ENCODE measurements at regions not wholly inside any gene's neighbourhood (a gene's known extent, or its start where the extent isn't known, plus 50 kb on each side); places are given as distances from the start of the nearest gene placed in this dataset.

DNA sequence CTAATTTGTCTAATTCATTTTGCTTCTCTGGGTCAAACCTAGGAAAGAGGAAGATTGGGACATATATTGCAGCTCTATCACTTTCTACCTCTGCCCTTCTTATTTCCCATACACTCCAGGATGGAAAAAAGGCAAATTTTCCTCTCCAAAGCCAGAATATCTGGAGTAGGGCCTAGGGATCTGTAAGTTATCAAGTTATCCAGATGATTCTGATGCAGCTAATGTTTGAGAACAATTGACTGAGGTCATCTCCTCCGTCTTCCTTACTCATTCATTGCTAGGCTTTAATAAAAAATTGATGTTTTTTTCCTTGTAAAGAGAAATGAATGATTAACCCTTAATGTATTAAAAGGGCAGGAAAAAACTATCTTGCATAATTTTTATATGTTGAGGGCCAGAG lies 211.9 kb upstream of the GLI3 start:
- no peak overlapping the region for H3K9ac ChIP-seq (ENCODE audit: low read depth in 1 of 2, low read length in 2 of 2)

DNA sequence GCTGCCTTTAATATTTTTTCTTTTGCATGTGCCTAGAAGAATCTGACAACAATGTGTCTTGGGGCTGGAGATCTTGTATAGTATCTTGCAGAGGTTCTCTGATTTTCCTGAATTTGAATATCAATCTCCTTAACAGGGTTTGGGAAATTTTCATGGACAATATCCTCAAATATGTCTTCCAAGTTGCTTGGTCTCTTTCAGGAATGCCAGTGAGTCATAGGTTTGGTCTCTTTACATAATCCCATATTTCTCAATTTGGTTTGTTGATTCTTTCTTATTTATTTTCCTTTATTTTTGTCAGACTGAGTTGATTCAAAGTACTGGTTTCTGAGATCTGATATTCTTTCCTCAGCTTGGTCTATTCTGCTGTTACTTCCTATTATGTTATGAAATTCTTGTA lies 208.7 kb upstream of the GLI3 start:
- Histone ChIP-seq H3K27me3 (ENCODE audit: control insufficient read depth in 2 of 2, insufficient read depth in 2 of 2, low read length in 2 of 2) (no peaks in the 10 kb centered on the region), H3K4me3 (ENCODE audit: low read length in 2 of 2) (no peak overlapping the region), H3K4me1 (ENCODE audit: control insufficient read depth in 2 of 2, insufficient read depth in 2 of 2, low read length in 2 of 2) (no peaks in the 10 kb centered on the region), H3K9ac (ENCODE audit: low read depth in 1 of 2, low read length in 2 of 2) (no peak overlapping the region), H3K36me3 (ENCODE audit: control insufficient read depth in 2 of 2, insufficient read depth in 2 of 2, low read length in 2 of 2) (no peaks in the 10 kb centered on the region), H3K27ac (ENCODE audit: low read depth in 2 of 2, low read length in 2 of 2) (no peak overlapping the region), H3K9me3 (ENCODE audit: control insufficient read depth in 2 of 2, low read length in 2 of 2) (no peaks in the 10 kb centered on the region)

More for the DNA sequence above, 211.9 kb upstream of the GLI3 start:
- Histone ChIP-seq H3K4me3 (ENCODE audit: low read length in 2 of 2) (no peak overlapping the region), H3K4me1 (ENCODE audit: control insufficient read depth in 2 of 2, insufficient read depth in 2 of 2, low read length in 2 of 2) (peaks cover 0 to 7% of the 10 kb centered on the region in 2 donors), H3K27me3 (ENCODE audit: control insufficient read depth in 2 of 2, insufficient read depth in 2 of 2, low read length in 2 of 2) (no peaks in the 10 kb centered on the region), H3K27ac (ENCODE audit: low read depth in 2 of 2, low read length in 2 of 2) (no peak overlapping the region), H3K9me3 (ENCODE audit: control insufficient read depth in 2 of 2, low read length in 2 of 2) (no peaks in the 10 kb centered on the region), H3K36me3 (ENCODE audit: control insufficient read depth in 2 of 2, insufficient read depth in 2 of 2, low read length in 2 of 2) (no peaks in the 10 kb centered on the region)

DNA sequence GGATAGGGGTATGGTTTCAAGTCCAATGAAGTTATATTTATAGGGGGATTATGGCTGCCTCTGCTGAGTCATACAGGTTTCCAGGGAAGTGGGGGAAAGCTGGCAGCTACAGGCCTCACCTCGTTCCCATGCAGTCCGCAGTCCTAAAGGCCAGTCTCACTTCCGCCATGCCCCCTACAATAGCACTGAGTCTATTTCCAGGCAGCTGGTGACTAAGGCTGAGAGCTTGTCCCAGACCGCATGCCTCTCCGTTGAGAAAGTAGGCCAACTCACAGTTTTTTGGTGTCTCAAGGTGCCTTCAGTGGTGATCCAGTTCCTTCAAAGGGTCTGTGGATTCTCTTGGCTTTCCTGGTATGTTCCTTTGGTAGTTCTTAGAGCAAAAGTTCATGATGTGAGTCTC lies 203.9 kb upstream of the GLI3 start:
- Histone ChIP-seq H3K36me3 (ENCODE audit: control insufficient read depth in 2 of 2, insufficient read depth in 2 of 2, low read length in 2 of 2) (no peaks in the 10 kb centered on the region), H3K27me3 (ENCODE audit: control insufficient read depth in 2 of 2, insufficient read depth in 2 of 2, low read length in 2 of 2) (no peaks in the 10 kb centered on the region), H3K4me1 (ENCODE audit: control insufficient read depth in 2 of 2, insufficient read depth in 2 of 2, low read length in 2 of 2) (no peaks in the 10 kb centered on the region), H3K9me3 (ENCODE audit: control insufficient read depth in 2 of 2, low read length in 2 of 2) (no peaks in the 10 kb centered on the region), H3K27ac (ENCODE audit: low read depth in 2 of 2, low read length in 2 of 2) (no peak overlapping the region), H3K9ac (ENCODE audit: low read depth in 1 of 2, low read length in 2 of 2) (no peak overlapping the region), H3K4me3 (ENCODE audit: low read length in 2 of 2) (no peak overlapping the region)

DNA sequence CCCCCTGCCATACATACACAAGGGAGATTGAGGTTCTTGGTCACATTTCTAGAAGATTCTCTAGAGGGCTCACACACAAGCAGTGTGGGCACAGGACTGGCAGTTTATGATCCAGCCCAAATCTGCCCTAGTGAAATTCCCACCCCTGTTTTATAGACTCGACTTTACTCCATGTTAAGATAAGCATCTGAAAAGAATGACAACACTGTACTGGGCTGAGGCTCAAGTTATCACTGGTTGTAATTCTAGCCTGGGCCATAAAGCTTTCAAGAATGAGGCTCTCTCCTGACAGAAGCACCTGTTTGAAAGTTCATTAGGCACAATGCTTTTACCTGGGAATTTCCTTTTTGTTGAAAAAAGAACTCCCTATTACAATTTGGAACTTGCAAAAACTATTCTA lies 195.6 kb upstream of the GLI3 start:
- Histone ChIP-seq H3K4me1 (ENCODE audit: control insufficient read depth in 2 of 2, insufficient read depth in 2 of 2, low read length in 2 of 2) (peaks cover 0 to 5% of the 10 kb centered on the region in 2 donors), H3K36me3 (ENCODE audit: control insufficient read depth in 2 of 2, insufficient read depth in 2 of 2, low read length in 2 of 2) (no peaks in the 10 kb centered on the region), H3K9me3 (ENCODE audit: control insufficient read depth in 2 of 2, low read length in 2 of 2) (no peaks in the 10 kb centered on the region), H3K27me3 (ENCODE audit: control insufficient read depth in 2 of 2, insufficient read depth in 2 of 2, low read length in 2 of 2) (no peaks in the 10 kb centered on the region), H3K27ac (ENCODE audit: low read depth in 2 of 2, low read length in 2 of 2) (no peak overlapping the region), H3K4me3 (ENCODE audit: low read length in 2 of 2) (no peak overlapping the region), H3K9ac (ENCODE audit: low read depth in 1 of 2, low read length in 2 of 2) (no peak overlapping the region)

DNA sequence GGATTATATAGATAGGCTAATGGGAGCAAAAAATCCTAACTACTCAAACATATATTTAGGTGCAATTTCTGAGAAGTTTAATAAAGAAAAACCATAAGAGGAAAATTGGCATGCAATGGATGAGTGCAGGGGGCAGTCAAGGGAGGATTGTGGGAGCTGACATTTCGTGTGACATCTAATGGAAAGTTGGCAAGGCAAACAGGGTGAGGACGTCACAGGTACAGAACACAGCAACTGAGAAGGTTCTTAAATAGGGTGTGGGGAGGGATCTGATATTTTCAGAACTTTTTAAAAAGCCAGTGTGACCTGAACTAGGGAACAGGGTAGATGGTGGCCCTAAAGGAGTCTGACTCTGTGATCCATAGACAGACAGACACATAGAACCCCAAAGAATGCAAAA lies 194.9 kb upstream of the GLI3 start:
- Histone ChIP-seq H3K4me3 (ENCODE audit: low read length in 2 of 2) (no peak overlapping the region), H3K27ac (ENCODE audit: low read depth in 2 of 2, low read length in 2 of 2) (no peak overlapping the region), H3K9me3 (ENCODE audit: control insufficient read depth in 2 of 2, low read length in 2 of 2) (no peaks in the 10 kb centered on the region), H3K9ac (ENCODE audit: low read depth in 1 of 2, low read length in 2 of 2) (no peak overlapping the region), H3K4me1 (ENCODE audit: control insufficient read depth in 2 of 2, insufficient read depth in 2 of 2, low read length in 2 of 2) (peaks cover 0 to 5% of the 10 kb centered on the region in 2 donors), H3K27me3 (ENCODE audit: control insufficient read depth in 2 of 2, insufficient read depth in 2 of 2, low read length in 2 of 2) (no peaks in the 10 kb centered on the region), H3K36me3 (ENCODE audit: control insufficient read depth in 2 of 2, insufficient read depth in 2 of 2, low read length in 2 of 2) (no peaks in the 10 kb centered on the region)

DNA sequence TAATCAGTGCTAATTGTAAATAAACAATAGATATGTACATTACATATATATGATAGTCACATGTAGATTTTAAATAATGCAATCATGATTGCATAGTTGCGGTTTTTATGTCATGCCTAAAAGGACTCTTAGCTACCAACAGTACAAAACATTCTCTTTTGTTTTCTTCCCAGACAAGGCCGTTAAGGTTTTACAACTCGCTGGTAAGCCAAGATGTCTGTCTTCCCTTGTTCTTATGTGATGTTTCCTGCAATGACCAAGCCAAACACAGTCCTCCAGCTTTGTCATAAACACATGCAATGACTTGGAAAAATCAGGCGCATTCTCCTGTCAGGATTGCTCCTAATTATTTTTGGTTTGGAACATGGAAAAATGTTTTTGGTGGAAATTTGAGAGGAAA lies 192.3 kb upstream of the GLI3 start:
- H3K36me3 ChIP-seq (ENCODE audit: control insufficient read depth in 2 of 2, insufficient read depth in 2 of 2, low read length in 2 of 2), result no peaks in the 10 kb centered on the region
- no peak overlapping the region for H3K4me3 ChIP-seq (ENCODE audit: low read length in 2 of 2)
- no peaks in the 10 kb centered on the region for H3K27me3 ChIP-seq (ENCODE audit: control insufficient read depth in 2 of 2, insufficient read depth in 2 of 2, low read length in 2 of 2)
- peaks cover 0 to 5% of the 10 kb centered on the region in 2 donors for H3K4me1 ChIP-seq (ENCODE audit: control insufficient read depth in 2 of 2, insufficient read depth in 2 of 2, low read length in 2 of 2)
- H3K27ac ChIP-seq (ENCODE audit: low read depth in 2 of 2, low read length in 2 of 2), result no peak overlapping the region
- no peak overlapping the region for H3K9ac ChIP-seq (ENCODE audit: low read depth in 1 of 2, low read length in 2 of 2)
- no peaks in the 10 kb centered on the region for H3K9me3 ChIP-seq (ENCODE audit: control insufficient read depth in 2 of 2, low read length in 2 of 2)

DNA sequence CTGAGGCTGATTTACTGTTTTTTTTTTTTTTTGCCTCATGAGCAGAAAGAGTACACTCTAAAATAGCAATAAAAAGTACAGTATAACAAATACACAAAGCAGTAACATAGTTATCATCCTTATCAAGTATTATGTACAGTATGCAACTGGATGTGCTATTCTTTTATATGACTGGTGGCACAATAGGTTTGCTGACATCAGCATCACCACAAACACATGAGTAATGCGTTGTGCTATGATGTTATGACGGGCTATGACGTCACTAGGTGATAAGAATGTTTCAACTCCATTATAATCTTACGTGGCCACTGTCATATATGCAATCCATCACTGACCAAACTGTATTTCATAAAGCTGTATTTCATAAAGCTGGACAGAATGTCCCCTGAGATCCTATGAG lies 189.2 kb upstream of the GLI3 start:
- Histone ChIP-seq H3K4me3 (ENCODE audit: low read length in 2 of 2) (no peak overlapping the region), H3K36me3 (ENCODE audit: control insufficient read depth in 2 of 2, insufficient read depth in 2 of 2, low read length in 2 of 2) (no peaks in the 10 kb centered on the region), H3K9ac (ENCODE audit: low read depth in 1 of 2, low read length in 2 of 2) (no peak overlapping the region), H3K27ac (ENCODE audit: low read depth in 2 of 2, low read length in 2 of 2) (no peak overlapping the region), H3K27me3 (ENCODE audit: control insufficient read depth in 2 of 2, insufficient read depth in 2 of 2, low read length in 2 of 2) (no peaks in the 10 kb centered on the region), H3K4me1 (ENCODE audit: control insufficient read depth in 2 of 2, insufficient read depth in 2 of 2, low read length in 2 of 2) (no peaks in the 10 kb centered on the region), H3K9me3 (ENCODE audit: control insufficient read depth in 2 of 2, low read length in 2 of 2) (no peaks in the 10 kb centered on the region)

DNA sequence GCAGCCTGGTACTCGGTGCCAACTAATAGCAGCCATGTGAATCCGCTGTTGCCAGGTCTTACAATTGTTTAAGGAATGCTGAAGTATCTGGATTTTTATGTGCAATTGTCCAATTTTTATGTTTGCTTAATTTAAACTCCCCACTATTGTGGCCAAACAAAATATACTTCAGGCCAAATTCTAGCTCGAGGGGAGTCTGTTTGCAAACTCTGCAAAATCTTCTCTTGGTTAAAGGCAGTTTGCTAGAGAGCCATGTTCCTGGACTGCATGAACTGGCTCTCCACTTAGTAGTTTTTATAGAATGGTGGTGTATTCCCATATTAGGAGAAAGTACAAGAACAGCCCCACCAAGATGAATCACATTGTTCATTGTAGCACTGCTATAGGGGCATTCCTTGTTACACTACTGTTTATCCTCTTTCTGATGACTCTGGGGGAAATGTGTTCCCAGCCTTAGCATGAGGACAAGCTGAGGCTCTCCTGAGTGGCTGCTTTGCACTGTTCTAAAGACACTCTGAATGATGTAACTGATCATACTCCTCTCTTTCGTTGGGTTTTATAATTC lies 178.0 kb upstream of the GLI3 start:
- H3K27ac ChIP-seq (ENCODE audit: low read depth in 2 of 2, low read length in 2 of 2), result no peak overlapping the region
- no peaks in the 10 kb centered on the region for H3K4me1 ChIP-seq (ENCODE audit: control insufficient read depth in 2 of 2, insufficient read depth in 2 of 2, low read length in 2 of 2)
- H3K9me3 ChIP-seq (ENCODE audit: control insufficient read depth in 2 of 2, low read length in 2 of 2), result no peaks in the 10 kb centered on the region
- no peaks in the 10 kb centered on the region for H3K36me3 ChIP-seq (ENCODE audit: control insufficient read depth in 2 of 2, insufficient read depth in 2 of 2, low read length in 2 of 2)
- no peaks in the 10 kb centered on the region for H3K27me3 ChIP-seq (ENCODE audit: control insufficient read depth in 2 of 2, insufficient read depth in 2 of 2, low read length in 2 of 2)
- no peak overlapping the region for H3K9ac ChIP-seq (ENCODE audit: low read depth in 1 of 2, low read length in 2 of 2)
- H3K4me3 ChIP-seq (ENCODE audit: low read length in 2 of 2), result no peak overlapping the region

DNA sequence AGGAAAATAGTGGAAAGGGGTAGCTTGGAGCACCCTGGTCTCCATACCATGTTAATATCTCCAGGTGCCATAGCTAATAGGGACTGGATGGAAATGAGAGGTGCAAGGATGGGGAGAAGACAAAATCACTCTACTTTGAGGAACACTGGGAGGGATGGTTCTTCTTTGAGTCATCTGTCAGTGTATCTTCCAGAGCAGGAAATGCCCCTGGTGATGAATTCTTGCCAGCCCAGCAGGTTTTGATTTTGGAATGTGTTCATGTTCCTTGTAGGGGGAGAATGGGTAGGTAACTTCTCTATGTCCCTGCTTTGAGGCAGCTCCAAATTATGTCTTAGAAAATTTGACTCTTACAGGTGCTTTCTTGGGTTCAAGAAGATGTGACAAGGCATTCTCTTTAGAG lies 177.0 kb upstream of the GLI3 start:
- H3K27me3 ChIP-seq (ENCODE audit: control insufficient read depth in 2 of 2, insufficient read depth in 2 of 2, low read length in 2 of 2), result no peaks in the 10 kb centered on the region
- no peaks in the 10 kb centered on the region for H3K36me3 ChIP-seq (ENCODE audit: control insufficient read depth in 2 of 2, insufficient read depth in 2 of 2, low read length in 2 of 2)
- H3K4me1 ChIP-seq (ENCODE audit: control insufficient read depth in 2 of 2, insufficient read depth in 2 of 2, low read length in 2 of 2), result no peaks in the 10 kb centered on the region
- H3K4me3 ChIP-seq (ENCODE audit: low read length in 2 of 2), result no peak overlapping the region
- no peak overlapping the region for H3K27ac ChIP-seq (ENCODE audit: low read depth in 2 of 2, low read length in 2 of 2)
- no peaks in the 10 kb centered on the region for H3K9me3 ChIP-seq (ENCODE audit: control insufficient read depth in 2 of 2, low read length in 2 of 2)
- H3K9ac ChIP-seq (ENCODE audit: low read depth in 1 of 2, low read length in 2 of 2), result no peak overlapping the region

DNA sequence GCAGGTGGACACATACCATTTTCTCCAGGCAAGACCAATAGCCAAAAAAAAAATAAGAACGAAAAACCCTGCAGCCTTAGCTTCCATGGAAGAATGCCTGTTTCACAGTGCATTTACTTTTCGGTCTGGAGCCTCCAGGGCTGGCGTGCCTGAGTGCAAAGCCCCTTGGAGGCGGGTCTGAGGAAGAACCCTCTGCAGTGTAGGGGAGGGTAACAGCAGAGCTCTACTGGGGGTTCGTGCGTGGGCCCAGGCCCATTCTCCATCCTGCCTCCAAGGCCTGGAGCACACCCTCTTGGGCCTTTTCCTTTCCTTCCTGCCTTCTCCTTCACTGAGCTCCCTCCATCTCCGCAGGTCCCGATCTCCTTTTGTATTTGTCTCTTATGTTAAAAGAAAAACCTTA lies 172.3 kb upstream of the GLI3 start:
- no peak overlapping the region for H3K4me3 ChIP-seq (ENCODE audit: low read length in 2 of 2)
- no peaks in the 10 kb centered on the region for H3K9me3 ChIP-seq (ENCODE audit: control insufficient read depth in 2 of 2, low read length in 2 of 2)
- H3K4me1 ChIP-seq (ENCODE audit: control insufficient read depth in 2 of 2, insufficient read depth in 2 of 2, low read length in 2 of 2), result no peaks in the 10 kb centered on the region
- no peaks in the 10 kb centered on the region for H3K27me3 ChIP-seq (ENCODE audit: control insufficient read depth in 2 of 2, insufficient read depth in 2 of 2, low read length in 2 of 2)
- no peak overlapping the region for H3K9ac ChIP-seq (ENCODE audit: low read depth in 1 of 2, low read length in 2 of 2)
- H3K27ac ChIP-seq (ENCODE audit: low read depth in 2 of 2, low read length in 2 of 2), result no peak overlapping the region
- no peaks in the 10 kb centered on the region for H3K36me3 ChIP-seq (ENCODE audit: control insufficient read depth in 2 of 2, insufficient read depth in 2 of 2, low read length in 2 of 2)

DNA sequence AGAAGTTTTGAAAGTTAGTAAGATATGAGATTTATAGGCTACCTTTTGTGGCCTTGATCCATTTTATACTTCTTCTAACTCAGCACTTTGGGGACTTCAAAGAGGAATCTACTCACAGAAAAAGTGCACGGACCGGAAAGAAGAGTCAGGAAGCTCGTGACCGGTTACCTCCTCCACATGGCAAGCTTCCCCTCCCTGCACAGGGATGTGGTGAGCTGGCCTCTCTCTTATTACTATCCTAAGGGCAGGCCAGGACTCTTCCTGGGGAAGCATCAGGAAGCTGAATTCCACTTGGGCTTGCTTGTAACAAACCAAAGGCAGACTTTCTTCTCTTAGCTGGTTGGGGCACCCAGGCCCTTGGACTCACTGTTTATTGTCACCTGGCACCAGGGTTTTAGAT lies 170.8 kb upstream of the GLI3 start:
- H3K9ac ChIP-seq (ENCODE audit: low read depth in 1 of 2, low read length in 2 of 2), result no peak overlapping the region
- no peaks in the 10 kb centered on the region for H3K27me3 ChIP-seq (ENCODE audit: control insufficient read depth in 2 of 2, insufficient read depth in 2 of 2, low read length in 2 of 2)
- H3K4me3 ChIP-seq (ENCODE audit: low read length in 2 of 2), result no peak overlapping the region
- H3K4me1 ChIP-seq (ENCODE audit: control insufficient read depth in 2 of 2, insufficient read depth in 2 of 2, low read length in 2 of 2), result no peaks in the 10 kb centered on the region
- H3K27ac ChIP-seq (ENCODE audit: low read depth in 2 of 2, low read length in 2 of 2), result no peak overlapping the region
- H3K36me3 ChIP-seq (ENCODE audit: control insufficient read depth in 2 of 2, insufficient read depth in 2 of 2, low read length in 2 of 2), result no peaks in the 10 kb centered on the region
- H3K9me3 ChIP-seq (ENCODE audit: control insufficient read depth in 2 of 2, low read length in 2 of 2), result no peaks in the 10 kb centered on the region
